MM.1S (cell line): ENCODE measurements at regions not wholly inside any gene's neighbourhood (a gene's known extent, or its start where the extent isn't known, plus 50 kb on each side); places are given as distances from the start of the nearest gene placed in this dataset.

ENCODE experiments used
- DNase-seq: peaks from one replicate; pipeline ENCODE4 v3.0.0-alpha.2; 2015
- H2AFZ ChIP-seq: fragments of 300-600 bp; sonication (generic); 2 replicates; pipeline ENCODE4 v1.6.0; 2016; ENCODE audit warnings: antibody characterized with exemption, low read length
- H3F3A ChIP-seq: fragments of 300-600 bp; sonication (generic); 2 replicates; pipeline ENCODE4 v1.6.1; 2016; ENCODE audit warnings: mild to moderate bottlenecking, antibody characterized with exemption, low read length, moderate library complexity, mixed read lengths; ENCODE audit not compliant: insufficient read depth
- H3K27ac ChIP-seq: fragments of 300-600 bp; sonication (generic); 2 replicates; pipeline ENCODE4 v1.5.1; 2016; ENCODE audit warnings: mild to moderate bottlenecking, low read length
- H3K27me3 ChIP-seq: fragments of 300-600 bp; sonication (generic); replicated peaks from 2 replicates; pipeline ENCODE4 v1.6.0; 2016; ENCODE audit warnings: low read length; ENCODE audit not compliant: insufficient read depth
- H3K36me3 ChIP-seq: fragments of 300-600 bp; sonication (generic); replicated peaks from 2 replicates; pipeline ENCODE4 v1.6.1; 2016; ENCODE audit warnings: mild to moderate bottlenecking, low read length, mixed read lengths; ENCODE audit not compliant: insufficient read depth
- H3K4me1 ChIP-seq: fragments of 300-600 bp; sonication (generic); 2 replicates; pipeline ENCODE4 v1.6.1; 2016; ENCODE audit warnings: low read length, mixed read lengths
- H3K4me2 ChIP-seq: fragments of 300-600 bp; sonication (generic); 2 replicates; pipeline ENCODE4 v1.6.0; 2016; ENCODE audit warnings: low read depth, low read length
- H3K4me3 ChIP-seq: fragments of 300-600 bp; sonication (generic); 2 replicates; pipeline ENCODE4 v1.5.1; 2016; ENCODE audit warnings: low read length, mixed read lengths
- H3K79me2 ChIP-seq: fragments of 300-600 bp; sonication (generic); 2 replicates; pipeline ENCODE4 v1.6.1; 2016; ENCODE audit warnings: mixed run types, low read length, mixed read lengths
- H3K9ac ChIP-seq: fragments of 300-600 bp; sonication (generic); 2 replicates; pipeline ENCODE4 v1.6.1; 2016; ENCODE audit warnings: low read length, mixed read lengths
- H3K9me2 ChIP-seq: fragments of 300-600 bp; sonication (generic); replicated peaks from 2 replicates; pipeline ENCODE4 v1.6.1; 2016; ENCODE audit warnings: mild to moderate bottlenecking, low read length, mixed read lengths; ENCODE audit not compliant: insufficient read depth
- H3K9me3 ChIP-seq: fragments of 300-600 bp; sonication (generic); replicated peaks from 2 replicates; pipeline ENCODE4 v1.6.1; 2016; ENCODE audit warnings: mild to moderate bottlenecking, low read length, mixed read lengths; ENCODE audit not compliant: insufficient read depth
- H4K20me1 ChIP-seq: fragments of 300-600 bp; sonication (generic); 2 replicates; pipeline ENCODE4 v1.6.1; 2016; ENCODE audit warnings: mild to moderate bottlenecking, low read length, moderate library complexity, mixed read lengths; ENCODE audit not compliant: insufficient read depth
- EZH2 ChIP-seq: fragments of 300-600 bp; sonication (generic); optimal IDR thresholded peaks from 2 replicates; pipeline ENCODE3; 2017; ENCODE audit warnings: low read depth, mild to moderate bottlenecking, antibody characterized with exemption, low read length, mixed read lengths
- EZH2phosphoT487 ChIP-seq: fragments of 300-600 bp; sonication (generic); IDR thresholded peaks from 2 replicates; pipeline ENCODE4 v1.6.1; 2018; ENCODE audit warnings: antibody characterized with exemption, low read length
- TF ChIP-seq, protein P1 (sequence below): fragments of 300-600 bp; sonication (generic); IDR thresholded peaks from 2 replicates; pipeline ENCODE4 v1.5.1; 2016; ENCODE audit warnings: antibody characterized with exemption, low read length, mixed read lengths

DNA sequence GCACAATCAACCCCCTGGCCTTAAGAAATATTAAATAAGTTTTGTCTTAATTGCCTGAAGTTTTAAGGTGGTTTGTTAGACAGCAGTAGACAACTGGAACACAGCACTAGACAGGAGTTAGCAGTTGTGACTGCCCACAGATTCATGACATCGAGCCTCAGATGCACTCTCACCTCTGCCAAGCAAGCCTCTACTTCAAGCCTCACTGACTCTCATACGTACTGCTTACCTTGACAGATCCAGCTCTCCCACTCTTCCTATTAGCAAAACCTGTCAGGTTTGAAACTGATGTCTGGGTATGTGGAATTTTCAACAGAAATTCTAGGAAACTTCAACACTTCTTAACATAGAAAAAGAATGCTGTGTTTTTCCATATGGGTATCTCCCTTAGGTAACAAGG lies 382.9 kb upstream of the DPH6 start:
- H3K9me2 ChIP-seq = no peaks in the 10 kb centered on the region
- H3F3A ChIP-seq = no peaks in the 10 kb centered on the region
- H3K4me2 ChIP-seq = no peak overlapping the region
- H3K4me3 ChIP-seq = no peak overlapping the region
- H4K20me1 ChIP-seq = no peaks in the 10 kb centered on the region
- no peaks in the 10 kb centered on the region for H3K9me3 ChIP-seq
- no peak overlapping the region for H3K9ac ChIP-seq
- no peaks in the 10 kb centered on the region for H3K79me2 ChIP-seq
- no peaks in the 10 kb centered on the region for H3K36me3 ChIP-seq
- no peak overlapping the region for H3K27ac ChIP-seq
- TF ChIP-seq, protein P1, sequence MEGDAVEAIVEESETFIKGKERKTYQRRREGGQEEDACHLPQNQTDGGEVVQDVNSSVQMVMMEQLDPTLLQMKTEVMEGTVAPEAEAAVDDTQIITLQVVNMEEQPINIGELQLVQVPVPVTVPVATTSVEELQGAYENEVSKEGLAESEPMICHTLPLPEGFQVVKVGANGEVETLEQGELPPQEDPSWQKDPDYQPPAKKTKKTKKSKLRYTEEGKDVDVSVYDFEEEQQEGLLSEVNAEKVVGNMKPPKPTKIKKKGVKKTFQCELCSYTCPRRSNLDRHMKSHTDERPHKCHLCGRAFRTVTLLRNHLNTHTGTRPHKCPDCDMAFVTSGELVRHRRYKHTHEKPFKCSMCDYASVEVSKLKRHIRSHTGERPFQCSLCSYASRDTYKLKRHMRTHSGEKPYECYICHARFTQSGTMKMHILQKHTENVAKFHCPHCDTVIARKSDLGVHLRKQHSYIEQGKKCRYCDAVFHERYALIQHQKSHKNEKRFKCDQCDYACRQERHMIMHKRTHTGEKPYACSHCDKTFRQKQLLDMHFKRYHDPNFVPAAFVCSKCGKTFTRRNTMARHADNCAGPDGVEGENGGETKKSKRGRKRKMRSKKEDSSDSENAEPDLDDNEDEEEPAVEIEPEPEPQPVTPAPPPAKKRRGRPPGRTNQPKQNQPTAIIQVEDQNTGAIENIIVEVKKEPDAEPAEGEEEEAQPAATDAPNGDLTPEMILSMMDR = no peak
- TF ChIP-seq EZH2 = no peak
- no peak for TF ChIP-seq EZH2phosphoT487
- no peaks in the 10 kb centered on the region for H3K4me1 ChIP-seq
- H2AFZ ChIP-seq = no peak overlapping the region
- no peaks in the 10 kb centered on the region for H3K27me3 ChIP-seq
- no peak for DNase-seq

DNA sequence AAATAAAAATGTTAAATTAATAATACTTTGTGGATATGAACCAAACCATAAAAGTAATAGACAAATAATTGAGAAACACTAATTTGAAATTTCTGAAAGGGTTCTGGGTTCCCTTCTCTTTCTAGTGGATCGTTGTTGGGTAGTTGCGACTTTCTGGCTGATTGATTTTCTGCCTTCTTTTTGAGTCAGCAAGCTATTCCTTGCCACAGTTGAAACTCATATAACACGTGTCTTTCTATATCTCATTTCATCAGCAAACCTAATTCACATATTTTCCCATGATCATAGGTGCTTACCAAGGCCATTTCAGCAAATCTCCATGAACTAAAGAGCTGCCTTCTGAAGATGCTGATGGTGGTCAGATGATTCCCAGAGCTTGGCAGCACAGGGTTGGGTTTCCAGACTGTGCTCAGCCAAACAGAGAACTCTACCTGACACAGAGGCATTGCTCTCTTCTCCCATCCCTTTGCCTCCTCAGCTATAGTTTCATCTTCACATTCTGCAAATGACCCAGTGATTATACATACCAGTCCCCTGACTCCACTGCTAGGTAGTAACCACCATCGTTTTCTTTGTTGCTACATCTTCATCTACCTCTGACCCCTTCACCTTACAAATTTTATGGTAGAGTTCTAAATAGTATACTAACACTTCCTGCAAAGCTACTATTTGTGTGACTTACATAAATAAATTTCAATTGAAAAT lies 383.9 kb upstream of the DPH6 start:
- DNase-seq = no peak
- Histone ChIP-seq H3K27ac (no peak overlapping the region), H4K20me1 (no peaks in the 10 kb centered on the region), H3K9me3 (no peaks in the 10 kb centered on the region), H3K36me3 (no peaks in the 10 kb centered on the region), H2AFZ (no peak overlapping the region), H3K79me2 (no peaks in the 10 kb centered on the region), H3K9me2 (no peaks in the 10 kb centered on the region), H3K4me2 (no peak overlapping the region), H3F3A (no peaks in the 10 kb centered on the region), H3K27me3 (no peaks in the 10 kb centered on the region), H3K4me3 (no peak overlapping the region), H3K9ac (no peak overlapping the region), H3K4me1 (no peaks in the 10 kb centered on the region)
- TF ChIP-seq, protein P1 = no peak
- TF ChIP-seq EZH2 = no peak
- TF ChIP-seq EZH2phosphoT487 = no peak

DNA sequence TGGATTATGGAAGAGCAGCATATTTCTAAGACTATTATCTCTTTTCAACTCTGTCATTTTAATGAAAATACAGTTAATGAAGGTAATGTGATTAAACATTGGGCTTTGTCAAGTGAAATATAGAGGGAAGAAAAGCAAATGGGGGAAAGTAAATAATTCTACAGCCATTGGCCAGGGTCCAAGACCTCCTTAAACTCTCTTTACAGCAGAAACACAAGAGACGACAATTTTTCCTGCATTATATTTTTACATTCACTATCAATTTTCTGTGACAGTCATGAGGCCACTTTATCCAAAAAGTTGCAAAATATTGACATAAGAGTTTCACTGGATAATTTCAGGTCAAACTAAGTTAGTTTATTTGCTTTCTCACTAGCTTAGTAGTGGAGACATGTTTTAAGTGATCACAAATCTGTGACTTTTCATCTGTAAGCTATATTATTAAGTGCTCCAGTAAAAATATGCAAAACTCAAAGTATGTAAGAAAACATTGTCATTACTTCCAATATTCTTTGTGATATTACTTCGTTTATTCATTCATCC lies 385.9 kb upstream of the DPH6 start:
- Histone ChIP-seq H3K4me2 (no peak overlapping the region), H2AFZ (no peak overlapping the region), H3K9ac (no peak overlapping the region), H4K20me1 (no peaks in the 10 kb centered on the region), H3K9me3 (no peaks in the 10 kb centered on the region), H3K9me2 (no peaks in the 10 kb centered on the region), H3K36me3 (no peaks in the 10 kb centered on the region), H3K4me1 (no peaks in the 10 kb centered on the region), H3K79me2 (no peaks in the 10 kb centered on the region), H3K27ac (no peak overlapping the region), H3K4me3 (no peak overlapping the region), H3K27me3 (no peaks in the 10 kb centered on the region), H3F3A (no peaks in the 10 kb centered on the region)
- no peak for DNase-seq
- TF ChIP-seq, protein P1 = no peak
- no peak for TF ChIP-seq EZH2phosphoT487
- TF ChIP-seq EZH2 = no peak
